Naive thymus-derived CD4-positive, alpha-beta T cell (primary cell): ENCODE measurements at regions not wholly inside any gene's neighbourhood (a gene's known extent, or its start where the extent isn't known, plus 50 kb on each side); places are given as distances from the start of the nearest gene placed in this dataset.
A peak's percentile ranks its signal among the peaks of the same experiment; 100 is the strongest.

Experiments
- ATAC-seq: fragments of 150-1000 bp; cut with Tn5 transposase; 2 replicates; pipeline ENCODE4 v1.10.0; 2021; ENCODE audit warnings: mild to moderate bottlenecking, moderate library complexity
- CTCF ChIA-PET: fragments of 350-600 bp; sonication (Branson Sonifier 250); formaldehyde crosslinking; loops from one replicate; lab custom pipeline; 2021; ENCODE audit warnings: antibody characterized with exemption; lab: Charles Lee
- POLR2A ChIA-PET: fragments of 350-600 bp; sonication (Branson Sonifier 250); formaldehyde crosslinking; loops from one replicate; lab custom pipeline; 2021; ENCODE audit warnings: antibody characterized with exemption, inconsistent platforms; lab: Charles Lee
- DNase-seq, 9 donors: peaks; one replicate each; pipeline versions ENCODE4 v3.0.0 to v3.0.0-alpha.2; 2020 to 2022; ENCODE audit warnings: mixed read lengths in 1 of 9
- H3K27ac ChIP-seq: one replicate; pipeline ENCODE4 v1.7.0; 2013; ENCODE audit warnings: mild to moderate bottlenecking, low read depth, low read length, moderate library complexity
- H3K27me3 ChIP-seq, 2 donors: one replicate each; pipeline ENCODE4 v1.7.0; 2013; ENCODE audit warnings: low read length in 2 of 2, mild to moderate bottlenecking in 2 of 2, moderate library complexity in 2 of 2; ENCODE audit not compliant: control insufficient read depth in 2 of 2, insufficient read depth in 2 of 2
- H3K36me3 ChIP-seq, 3 experiments: 1 replicate in 2 of 3; 2 replicates in 1 of 3; pipeline ENCODE4 v1.7.0; 2013; ENCODE audit warnings: low read length in 3 of 3, mild to moderate bottlenecking in 3 of 3, moderate library complexity in 1 of 3; ENCODE audit not compliant: insufficient read depth in 3 of 3, control insufficient read depth in 2 of 3
- H3K4me1 ChIP-seq, 2 donors: one replicate each; pipeline ENCODE4 v1.7.0; 2013; ENCODE audit warnings: low read length in 2 of 2, mild to moderate bottlenecking in 2 of 2, moderate library complexity in 1 of 2; ENCODE audit not compliant: control insufficient read depth in 2 of 2, insufficient read depth in 2 of 2
- H3K4me3 ChIP-seq: 2 replicates; pipeline ENCODE4 v1.7.0; 2013; ENCODE audit warnings: mild to moderate bottlenecking, low read length
- H3K9me3 ChIP-seq, 3 experiments: 1 replicate in 2 of 3; 2 replicates in 1 of 3; pipeline ENCODE4 v1.7.0; 2013; ENCODE audit warnings: low read length in 3 of 3; ENCODE audit not compliant: control insufficient read depth in 2 of 3
- H3K27ac Mint-ChIP-seq, 9 donors: one replicate each; pipeline ENCODE4 v1.8.0; 2020 to 2022; ENCODE audit warnings: mixed read lengths in 9 of 9, mild to moderate bottlenecking in 8 of 9, moderate library complexity in 5 of 9, inconsistent platforms in 2 of 9
- H3K27me3 Mint-ChIP-seq, 5 donors: one replicate each; pipeline ENCODE4 v1.8.0; 2021 to 2022; ENCODE audit warnings: mixed read lengths in 5 of 5, mild to moderate bottlenecking in 1 of 5
- H3K36me3 Mint-ChIP-seq, 5 donors: one replicate each; pipeline ENCODE4 v1.8.0; 2020 to 2022; ENCODE audit warnings: mixed read lengths in 5 of 5, mild to moderate bottlenecking in 3 of 5, inconsistent platforms in 1 of 5
- H3K4me1 Mint-ChIP-seq, 7 donors: one replicate each; pipeline ENCODE4 v1.8.0; 2020 to 2022; ENCODE audit warnings: mixed read lengths in 7 of 7, mild to moderate bottlenecking in 3 of 7, inconsistent platforms in 1 of 7
- H3K4me3 Mint-ChIP-seq, 10 donors: one replicate each; pipeline ENCODE4 v1.8.0; 2020 to 2022; ENCODE audit warnings: mild to moderate bottlenecking in 10 of 10, mixed read lengths in 10 of 10, moderate library complexity in 6 of 10, inconsistent platforms in 2 of 10
- H3K9me3 Mint-ChIP-seq, 11 donors: one replicate each; pipeline ENCODE4 v1.8.0; 2020 to 2022; ENCODE audit warnings: mixed read lengths in 11 of 11, mild to moderate bottlenecking in 4 of 11, inconsistent platforms in 1 of 11, moderate library complexity in 1 of 11
- intact Hi-C, 2 donors: fragments of 100-400 bp; cut with micrococcal nuclease; formaldehyde crosslinking; loops; one replicate each; pipeline ENCODE4 v1.15.1; 2023

- no peak for ATAC-seq
These were observed 177.4 kb upstream of the GSE1 start for GRCh38 chr16:85435700-85436099.

GRCh38 chr16:85436207-85436606 lies 176.9 kb upstream of the GSE1 start:
- Histone ChIP-seq H3K27ac (no peak overlapping the region), H3K9me3 (no peaks in the 10 kb centered on the region), H3K4me1 (no peaks in the 10 kb centered on the region), H3K36me3 (no peaks in the 10 kb centered on the region), H3K27me3 (no peaks in the 10 kb centered on the region), H3K4me3 (no peak overlapping the region)
- ChIA-PET CTCF (no interaction called here), POLR2A (interaction anchor here (2.0 kb wide), 1 partner anchor 13 kb away, joined by 5 read pairs; no protein-coding TSS in a partner anchor)
- Mint-ChIP-seq H3K27ac (peak overlapping the region in 1 of 9 donors; percentile 18), H3K9me3 (peaks cover 0 to 1% (median 0%) of the 10 kb centered on the region in 11 donors), H3K4me3 (no peak overlapping the region), H3K4me1 (peaks cover 0 to 7% (median 0%) of the 10 kb centered on the region in 7 donors), H3K36me3 (no peaks in the 10 kb centered on the region), H3K27me3 (no peaks in the 10 kb centered on the region)
- intact Hi-C loops, result no loop called here
- ATAC-seq (no peak), DNase-seq (no peak)

More at GRCh38 chr16:85435700-85436099, 177.4 kb upstream of the GSE1 start:
- Histone ChIP-seq H3K9me3 (no peaks in the 10 kb centered on the region), H3K4me1 (no peaks in the 10 kb centered on the region), H3K4me3 (no peak overlapping the region), H3K27ac (no peak overlapping the region), H3K36me3 (no peaks in the 10 kb centered on the region), H3K27me3 (no peaks in the 10 kb centered on the region)
- DNase-seq, result no peak
- H3K9me3 Mint-ChIP-seq, result peaks cover 0 to 1% (median 0%) of the 10 kb centered on the region in 11 donors
- H3K27me3 Mint-ChIP-seq, result no peaks in the 10 kb centered on the region
- ChIA-PET CTCF (no interaction called here), POLR2A (interaction anchor here (2.0 kb wide), 1 partner anchor 14 kb away, joined by 5 read pairs; no protein-coding TSS in a partner anchor)
- intact Hi-C loops, result no loop called here
- H3K4me3 Mint-ChIP-seq, result peak overlapping the region in 1 of 10 donors; percentile 37
- H3K36me3 Mint-ChIP-seq, result no peaks in the 10 kb centered on the region
- H3K4me1 Mint-ChIP-seq, result peaks cover 0 to 7% (median 0%) of the 10 kb centered on the region in 7 donors
- peak overlapping the region in 2 of 9 donors; percentile 18 to 62 for H3K27ac Mint-ChIP-seq

DNA sequence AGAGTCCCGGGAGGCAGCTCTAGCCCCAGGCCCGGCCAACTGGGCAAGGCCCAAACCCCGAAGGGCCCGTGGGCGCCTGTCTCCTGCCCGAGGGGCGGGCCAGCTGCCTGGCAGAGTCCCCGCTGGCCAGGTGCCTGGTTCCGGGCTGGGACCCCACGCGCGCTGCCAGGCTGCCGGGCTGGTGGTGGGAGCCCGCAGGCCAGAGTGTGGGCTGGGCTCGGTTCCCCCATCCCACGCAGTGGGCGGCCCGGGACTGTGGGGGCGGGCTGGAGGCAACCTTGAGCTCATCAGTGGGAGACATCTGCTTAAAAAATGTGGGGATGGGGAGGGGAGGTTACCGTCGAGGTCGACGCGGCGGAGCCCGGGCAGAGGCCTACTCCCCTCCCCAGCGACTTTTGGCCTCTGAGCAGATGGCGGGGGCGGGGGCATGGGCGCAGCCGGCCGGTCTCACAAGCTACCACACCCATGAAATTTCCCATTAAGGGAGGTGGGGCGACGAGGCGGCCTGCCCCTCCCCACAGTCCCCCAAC lies 176.4 kb upstream of the GSE1 start:
- Histone ChIP-seq H3K27me3 (no peaks in the 10 kb centered on the region), H3K4me3 (no peak overlapping the region), H3K9me3 (no peaks in the 10 kb centered on the region), H3K4me1 (no peaks in the 10 kb centered on the region), H3K27ac (no peak overlapping the region), H3K36me3 (no peaks in the 10 kb centered on the region)
- intact Hi-C loops, result no loop called here
- ChIA-PET POLR2A (interaction anchor here (2.0 kb wide), 1 partner anchor 13 kb away, joined by 5 read pairs; no protein-coding TSS in a partner anchor), CTCF (no interaction called here)
- ATAC-seq (peak; percentile 17), DNase-seq (no peak)
- H3K4me1 Mint-ChIP-seq, result peaks cover 0 to 7% (median 0%) of the 10 kb centered on the region in 7 donors
- no peak overlapping the region for H3K4me3 Mint-ChIP-seq
- peaks cover 0 to under 1% (median 0%) of the 10 kb centered on the region in 11 donors for H3K9me3 Mint-ChIP-seq
- no peak overlapping the region for H3K27ac Mint-ChIP-seq
- H3K36me3 Mint-ChIP-seq, result no peaks in the 10 kb centered on the region
- H3K27me3 Mint-ChIP-seq, result no peaks in the 10 kb centered on the region

GRCh38 chr16:85437166-85438052 lies 175.7 kb upstream of the GSE1 start:
- H3K27me3 ChIP-seq, result no peaks in the 10 kb centered on the region
- H3K4me3 ChIP-seq, result no peak overlapping the region
- POLR2A ChIA-PET, result interaction anchor here (0.9 to 2.0 kb wide), 2 partner anchors 12 kb away, joined by 3 to 5 read pairs; no protein-coding TSS in a partner anchor
- intact Hi-C loops, result no loop called here
- H3K4me1 ChIP-seq, result no peaks in the 10 kb centered on the region
- Mint-ChIP-seq H3K36me3 (no peaks in the 10 kb centered on the region), H3K27ac (no peak overlapping the region), H3K4me3 (no peak overlapping the region), H3K4me1 (peaks cover 0 to 10% (median 0%) of the 10 kb centered on the region in 7 donors), H3K9me3 (no peaks in the 10 kb centered on the region), H3K27me3 (no peaks in the 10 kb centered on the region)
- ATAC-seq, result no peak
- no peaks in the 10 kb centered on the region for H3K9me3 ChIP-seq
- CTCF ChIA-PET, result no interaction called here
- no peak for DNase-seq
- H3K36me3 ChIP-seq, result no peaks in the 10 kb centered on the region
- H3K27ac ChIP-seq, result no peak overlapping the region

- ATAC-seq (no peak), DNase-seq (no peak)
- Histone ChIP-seq H3K36me3 (no peaks in the 10 kb centered on the region), H3K9me3 (no peaks in the 10 kb centered on the region), H3K4me1 (no peaks in the 10 kb centered on the region), H3K27me3 (no peaks in the 10 kb centered on the region), H3K27ac (no peak overlapping the region), H3K4me3 (no peak overlapping the region)
- ChIA-PET CTCF (no interaction called here), POLR2A (no interaction called here)
- H3K27ac Mint-ChIP-seq, result no peak overlapping the region
- H3K27me3 Mint-ChIP-seq, result no peaks in the 10 kb centered on the region
- intact Hi-C loops, result no loop called here
- H3K4me1 Mint-ChIP-seq, result peaks cover 0 to 10% (median 0%) of the 10 kb centered on the region in 7 donors
- H3K36me3 Mint-ChIP-seq, result no peaks in the 10 kb centered on the region
- no peaks in the 10 kb centered on the region for H3K9me3 Mint-ChIP-seq
- no peak overlapping the region for H3K4me3 Mint-ChIP-seq
These were observed 174.0 kb upstream of the GSE1 start for GRCh38 chr16:85438981-85439685.

DNA sequence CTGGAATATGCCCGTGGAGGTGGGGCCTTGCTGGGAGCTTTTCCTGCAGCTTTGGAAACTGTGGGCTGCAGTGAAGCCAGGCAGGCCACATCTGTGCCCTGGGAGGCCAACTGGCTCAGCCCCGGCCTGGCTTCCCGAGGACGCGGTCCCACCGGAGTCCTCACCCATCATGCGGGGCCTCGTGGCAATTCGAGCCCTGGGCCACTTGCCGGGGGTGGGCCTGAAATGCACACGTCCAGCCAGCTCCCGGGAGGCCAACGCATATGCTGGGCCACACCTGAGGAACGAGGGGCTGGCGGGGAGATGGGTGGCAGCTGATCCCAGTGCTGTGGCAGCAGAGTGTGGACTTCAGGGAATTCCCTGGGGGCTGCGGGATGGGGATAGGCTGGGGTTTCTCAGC lies 172.4 kb upstream of the GSE1 start:
- DNase-seq, result no peak
- peaks cover 0 to 11% (median 5%) of the 10 kb centered on the region in 7 donors for H3K4me1 Mint-ChIP-seq
- no peaks in the 10 kb centered on the region for H3K36me3 Mint-ChIP-seq
- POLR2A ChIA-PET, result interaction anchor here (1.0 to 1.1 kb wide), 2 partner anchors 8 to 13 kb away, joined by 3 read pairs; no protein-coding TSS in a partner anchor
- H3K27ac Mint-ChIP-seq, result no peak overlapping the region
- intact Hi-C loops, result no loop called here
- no peak overlapping the region for H3K4me3 Mint-ChIP-seq
- no peaks in the 10 kb centered on the region for H3K9me3 Mint-ChIP-seq
- Histone ChIP-seq H3K27me3 (no peaks in the 10 kb centered on the region), H3K27ac (no peak overlapping the region), H3K9me3 (no peaks in the 10 kb centered on the region), H3K4me3 (no peak overlapping the region), H3K36me3 (no peaks in the 10 kb centered on the region), H3K4me1 (no peaks in the 10 kb centered on the region)
- no peak for ATAC-seq
- CTCF ChIA-PET, result interaction anchor here (1.5 to 2.2 kb wide), 2 partner anchors 20 to 170 kb away, joined by 3 to 10 read pairs; no protein-coding TSS in a partner anchor
- H3K27me3 Mint-ChIP-seq, result no peaks in the 10 kb centered on the region
